ENCODE measurements at regions not wholly inside any gene's neighbourhood (a gene's known extent, or its start where the extent isn't known, plus 50 kb on each side); places are given as distances from the start of the nearest gene placed in this dataset.

DNA sequence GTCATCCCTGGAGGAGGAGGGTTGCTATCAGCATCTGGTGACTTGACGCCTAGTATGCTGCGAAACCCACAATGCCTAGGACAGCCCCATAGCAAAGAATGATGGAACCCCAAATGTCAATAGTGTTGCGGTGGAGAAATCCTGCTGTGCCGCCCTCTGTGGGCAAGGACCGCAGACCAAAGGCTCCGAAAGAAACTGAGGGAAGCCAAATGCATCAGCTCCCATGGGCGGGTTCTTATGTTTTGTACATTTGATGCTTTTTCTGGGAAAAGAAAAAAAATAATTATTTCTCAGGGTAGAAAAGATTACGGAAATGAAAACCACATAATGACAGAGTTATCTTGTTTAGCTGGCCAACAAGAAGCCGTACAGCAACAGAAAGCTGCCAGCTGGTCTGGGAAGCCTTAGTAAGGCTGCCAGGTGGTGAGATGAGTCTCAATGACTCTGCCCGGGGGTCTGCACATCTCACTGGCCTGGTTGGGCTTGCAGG is 95.0 kb upstream of the TBL1X start:
- Histone ChIP-seq H3K14ac (ENCODE audit: insufficient read length) (no peak overlapping the region), H3K18ac (ENCODE audit: extremely low read depth, low read length) (no peak overlapping the region), H3K4me1 (replicated peaks in 1 of 4; ENCODE audit: control insufficient read depth in 3 of 4, insufficient read depth in 4 of 4, low read length in 3 of 4) (no peaks in the 10 kb centered on the region), H3K9ac (replicated peaks in 1 of 4; ENCODE audit: extremely low read depth in 1 of 4, low read depth in 3 of 4, low read length in 3 of 4) (no peak overlapping the region), H3K27me3 (replicated peaks in 1 of 4; ENCODE audit: control insufficient read depth in 3 of 4, extremely low read depth in 1 of 4, insufficient read depth in 3 of 4, low read length in 3 of 4) (no peaks in the 10 kb centered on the region), H3K27ac (ENCODE audit: low read depth, low read length) (no peak overlapping the region), H3K23ac (ENCODE audit: insufficient read length) (no peak overlapping the region), H3K79me1 (ENCODE audit: low read depth, low read length) (no peaks in the 10 kb centered on the region), H4K8ac (ENCODE audit: extremely low read depth, insufficient read depth, low read length) (no peak overlapping the region), H4K91ac (replicated peaks; ENCODE audit: insufficient read length, low read length) (no peak overlapping the region), H2BK12ac (ENCODE audit: low read depth, low read length) (no peak overlapping the region), H3K36me3 (ENCODE audit: control insufficient read depth in 2 of 4, insufficient read depth in 4 of 4, low read length in 3 of 4) (no peaks in the 10 kb centered on the region), H2AFZ (ENCODE audit: low read length) (no peak overlapping the region), H3K79me2 (ENCODE audit: control insufficient read depth in 1 of 2, insufficient read depth in 2 of 2, low read length in 2 of 2) (no peaks in the 10 kb centered on the region), H4K20me1 (replicated peaks in 1 of 2; ENCODE audit: control insufficient read depth in 1 of 2, insufficient read depth in 2 of 2, low read length in 2 of 2) (no peaks in the 10 kb centered on the region), H3K23me2 (ENCODE audit: low read depth, low read length) (no peaks in the 10 kb centered on the region), H3K56ac (replicated peaks; ENCODE audit: insufficient read length, low read depth, low read length) (no peak overlapping the region), H3K9me3 (ENCODE audit: insufficient read depth in 2 of 2, low read depth in 1 of 2, low read length in 1 of 2) (no peaks in the 10 kb centered on the region), H3K4me2 (ENCODE audit: insufficient read depth in 1 of 2, low read depth in 2 of 2, low read length in 2 of 2) (no peak overlapping the region), H3K4me3 (ENCODE audit: extremely low read depth in 1 of 4, insufficient read depth in 2 of 4, low read depth in 3 of 4, low read length in 4 of 4) (no peak overlapping the region), H2BK15ac (ENCODE audit: low read length) (no peak overlapping the region), H4K5ac (ENCODE audit: insufficient read length, low read depth, low read length) (no peak overlapping the region), H2AK5ac (ENCODE audit: low read depth, low read length) (no peak overlapping the region), H2BK20ac (ENCODE audit: low read length) (no peak overlapping the region), H2BK5ac (ENCODE audit: low read depth, low read length) (no peak overlapping the region), H3K4ac (replicated peaks; ENCODE audit: insufficient read length, low read depth, low read length) (no peak overlapping the region), H2BK120ac (replicated peaks; ENCODE audit: low read depth, low read length) (no peak overlapping the region)
- WGBS, 2 experiments (ENCODE audit: extremely low coverage in 1 of 2, insufficient coverage in 1 of 2, insufficient read length in 1 of 2, insufficient replicate concordance in 2 of 2, low coverage in 1 of 2, low lambda C conversion rate in 2 of 2, missing lambda C conversion rate in 1 of 2): 98% methylated on average over 7 of the region's 10 CpGs; no CpG with 5 or more reads in 1 of the 2 experiments
- ChIA-PET CTCF (ENCODE audit: partially characterized antibody) (interaction anchor here (0.6 to 1.4 kb wide), 2 partner anchors 49 to 331 kb away, joined by 3 read pairs; no protein-coding TSS in a partner anchor), POLR2A (ENCODE audit: partially characterized antibody) (no interaction called here)
- TF ChIP-seq, protein P1, sequence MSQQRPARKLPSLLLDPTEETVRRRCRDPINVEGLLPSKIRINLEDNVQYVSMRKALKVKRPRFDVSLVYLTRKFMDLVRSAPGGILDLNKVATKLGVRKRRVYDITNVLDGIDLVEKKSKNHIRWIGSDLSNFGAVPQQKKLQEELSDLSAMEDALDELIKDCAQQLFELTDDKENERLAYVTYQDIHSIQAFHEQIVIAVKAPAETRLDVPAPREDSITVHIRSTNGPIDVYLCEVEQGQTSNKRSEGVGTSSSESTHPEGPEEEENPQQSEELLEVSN (IDR thresholded peaks at IDR 0.05): no peak
- TF ChIP-seq EP300 (IDR thresholded peaks at IDR 0.05; ENCODE audit: borderline replicate concordance in 1 of 2, low read depth in 2 of 2, low read length in 2 of 2) (no peak), GTF2F1 (IDR thresholded peaks at IDR 0.05; ENCODE audit: borderline replicate concordance, low read depth, low read length) (no peak), BACH1 (IDR thresholded peaks at IDR 0.05; ENCODE audit: low read length) (no peak), JUN (IDR thresholded peaks at IDR 0.05; ENCODE audit: low read depth, low read length) (no peak), GABPA (IDR thresholded peaks at IDR 0.05; ENCODE audit: borderline replicate concordance, insufficient read depth, low read length) (no peak), JUND (IDR thresholded peaks at IDR 0.05; ENCODE audit: low read length) (no peak), EGR1 (IDR thresholded peaks at IDR 0.05; ENCODE audit: borderline replicate concordance, low read depth, low read length) (no peak), HDAC6 (IDR thresholded peaks at IDR 0.05; ENCODE audit: low read depth, low read length) (no peak), POU5F1 (IDR thresholded peaks at IDR 0.05; ENCODE audit: low read depth, low read length) (no peak)
- DNase-seq (ENCODE audit: low read depth in 1 of 2, low spot score in 2 of 2): no peak
- FAIRE-seq: no peak
